ENCODE measurements at regions not wholly inside any gene's neighbourhood (a gene's known extent, or its start where the extent isn't known, plus 50 kb on each side); places are given as distances from the start of the nearest gene placed in this dataset.

DNA sequence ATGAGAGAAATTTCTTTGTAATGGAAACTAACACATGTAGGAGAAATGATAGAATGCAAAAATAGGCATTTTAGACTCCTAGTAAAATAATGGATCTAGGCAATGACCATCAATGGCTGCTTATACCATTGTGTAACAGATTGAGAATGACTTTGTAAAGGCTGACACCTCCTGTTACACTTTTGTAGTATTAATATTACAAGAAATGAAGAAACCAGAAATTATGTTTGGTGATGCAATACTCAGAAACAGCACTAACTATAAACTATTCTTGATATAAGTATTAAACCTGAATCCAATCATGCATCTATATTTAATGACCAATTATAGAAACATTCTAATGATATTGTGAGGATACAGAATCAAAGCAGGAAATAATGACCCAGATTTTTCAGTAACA is 108.5 kb upstream of the CNTN1 start:
- Mint-ChIP-seq H3K27me3 (ENCODE audit: insufficient read depth, low read depth) (no peaks in the 10 kb centered on the region), H3K27ac (no peak overlapping the region), H3K9me3 (peaks cover 14% of the 10 kb centered on the region), H3K4me1 (peaks cover 8% of the 10 kb centered on the region), H3K36me3 (no peaks in the 10 kb centered on the region), H3K4me3 (no peak overlapping the region)
- no peak for DNase-seq (ENCODE audit: low spot score)
- H3K27me3 ChIP-seq = no peaks in the 10 kb centered on the region
- H3K4me1 ChIP-seq = no peaks in the 10 kb centered on the region
- H3K79me2 ChIP-seq (ENCODE audit: low read depth) = no peaks in the 10 kb centered on the region
- no peak overlapping the region for H3K9ac ChIP-seq
- no peaks in the 10 kb centered on the region for H3K9me3 ChIP-seq (ENCODE audit: low read depth)
- no peaks in the 10 kb centered on the region for H3K36me3 ChIP-seq
- no peak overlapping the region for H3K4me2 ChIP-seq
- H3K4me3 ChIP-seq = no peak overlapping the region
- no peaks in the 10 kb centered on the region for H3F3A ChIP-seq (ENCODE audit: low read depth)
- no peak overlapping the region for H3K27ac ChIP-seq
- TF ChIP-seq EZH2 (IDR thresholded peaks at IDR 0.05) = no peak
- no peak for TF ChIP-seq EZH2phosphoT487 (IDR thresholded peaks at IDR 0.05)
- TF ChIP-seq, protein P1, sequence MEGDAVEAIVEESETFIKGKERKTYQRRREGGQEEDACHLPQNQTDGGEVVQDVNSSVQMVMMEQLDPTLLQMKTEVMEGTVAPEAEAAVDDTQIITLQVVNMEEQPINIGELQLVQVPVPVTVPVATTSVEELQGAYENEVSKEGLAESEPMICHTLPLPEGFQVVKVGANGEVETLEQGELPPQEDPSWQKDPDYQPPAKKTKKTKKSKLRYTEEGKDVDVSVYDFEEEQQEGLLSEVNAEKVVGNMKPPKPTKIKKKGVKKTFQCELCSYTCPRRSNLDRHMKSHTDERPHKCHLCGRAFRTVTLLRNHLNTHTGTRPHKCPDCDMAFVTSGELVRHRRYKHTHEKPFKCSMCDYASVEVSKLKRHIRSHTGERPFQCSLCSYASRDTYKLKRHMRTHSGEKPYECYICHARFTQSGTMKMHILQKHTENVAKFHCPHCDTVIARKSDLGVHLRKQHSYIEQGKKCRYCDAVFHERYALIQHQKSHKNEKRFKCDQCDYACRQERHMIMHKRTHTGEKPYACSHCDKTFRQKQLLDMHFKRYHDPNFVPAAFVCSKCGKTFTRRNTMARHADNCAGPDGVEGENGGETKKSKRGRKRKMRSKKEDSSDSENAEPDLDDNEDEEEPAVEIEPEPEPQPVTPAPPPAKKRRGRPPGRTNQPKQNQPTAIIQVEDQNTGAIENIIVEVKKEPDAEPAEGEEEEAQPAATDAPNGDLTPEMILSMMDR (IDR thresholded peaks at IDR 0.05) = no peak
- no peak overlapping the region for H2AFZ ChIP-seq (replicated peaks)
- H4K20me1 ChIP-seq (ENCODE audit: low read depth) = no peaks in the 10 kb centered on the region

DNA sequence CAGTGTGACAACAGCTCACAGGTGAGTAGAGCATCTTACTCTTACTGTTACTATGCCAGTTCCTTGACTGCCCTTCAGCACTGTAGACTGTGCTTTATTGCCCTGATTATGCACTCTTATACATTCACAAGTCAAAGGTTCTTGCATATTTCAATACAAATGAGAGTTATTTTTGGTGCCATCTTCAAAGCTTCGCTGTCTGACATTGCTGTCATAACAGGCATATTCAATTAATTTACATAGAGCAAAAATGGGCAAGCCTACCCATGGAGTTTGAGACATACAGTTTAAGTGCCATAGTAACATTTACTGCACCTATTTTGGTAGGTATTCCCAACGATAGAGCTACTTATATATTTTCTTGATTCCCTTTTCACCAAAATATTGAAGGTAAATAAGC is 107.5 kb upstream of the CNTN1 start:
- Mint-ChIP-seq H3K4me3 (no peak overlapping the region), H3K4me1 (peaks cover 8% of the 10 kb centered on the region), H3K27ac (no peak overlapping the region), H3K9me3 (peaks cover 16% of the 10 kb centered on the region), H3K36me3 (no peaks in the 10 kb centered on the region), H3K27me3 (ENCODE audit: insufficient read depth, low read depth) (no peaks in the 10 kb centered on the region)
- Histone ChIP-seq H3K27me3 (no peaks in the 10 kb centered on the region), H3K79me2 (ENCODE audit: low read depth) (no peaks in the 10 kb centered on the region), H3K27ac (no peak overlapping the region), H4K20me1 (ENCODE audit: low read depth) (no peaks in the 10 kb centered on the region), H3F3A (ENCODE audit: low read depth) (no peaks in the 10 kb centered on the region), H3K4me2 (no peak overlapping the region), H3K4me3 (no peak overlapping the region), H3K4me1 (no peaks in the 10 kb centered on the region), H3K36me3 (no peaks in the 10 kb centered on the region), H3K9ac (no peak overlapping the region), H3K9me3 (ENCODE audit: low read depth) (no peaks in the 10 kb centered on the region), H2AFZ (replicated peaks) (no peak overlapping the region)
- TF ChIP-seq EZH2 (IDR thresholded peaks at IDR 0.05) (no peak), EZH2phosphoT487 (IDR thresholded peaks at IDR 0.05) (no peak)
- TF ChIP-seq, protein P1 (IDR thresholded peaks at IDR 0.05) = no peak
- no peak for DNase-seq (ENCODE audit: low spot score)

DNA sequence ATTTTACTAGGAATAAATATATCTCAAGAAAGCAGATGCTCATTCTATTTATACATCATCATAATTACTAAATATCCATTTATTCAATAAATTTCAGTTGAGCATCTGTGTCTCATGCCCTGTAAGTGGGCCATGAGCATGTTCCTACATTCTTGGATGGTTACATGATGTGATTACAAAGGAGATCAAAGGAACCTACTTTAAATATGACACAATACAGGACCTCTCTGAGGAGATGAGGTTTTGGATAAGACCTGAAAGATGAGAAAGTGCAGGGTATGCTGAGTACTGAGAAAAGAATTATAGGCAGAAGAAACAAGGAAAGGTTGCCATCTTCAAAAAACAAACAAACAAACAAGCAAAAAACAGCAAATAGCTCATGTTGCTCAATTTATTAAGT is 105.4 kb upstream of the CNTN1 start:
- no peaks in the 10 kb centered on the region for H3K27me3 Mint-ChIP-seq (ENCODE audit: insufficient read depth, low read depth)
- H3K9me3 Mint-ChIP-seq = peaks cover 14% of the 10 kb centered on the region
- TF ChIP-seq EZH2phosphoT487 (IDR thresholded peaks at IDR 0.05) = no peak
- TF ChIP-seq, protein P1 (IDR thresholded peaks at IDR 0.05) = no peak
- no peaks in the 10 kb centered on the region for H3K4me1 ChIP-seq
- H3K4me2 ChIP-seq = no peak overlapping the region
- H3K4me3 ChIP-seq = no peak overlapping the region
- no peak overlapping the region for H3K4me3 Mint-ChIP-seq
- H3F3A ChIP-seq (ENCODE audit: low read depth) = no peaks in the 10 kb centered on the region
- no peak overlapping the region for H3K9ac ChIP-seq
- H3K36me3 ChIP-seq = no peaks in the 10 kb centered on the region
- H3K27ac Mint-ChIP-seq = no peak overlapping the region
- H4K20me1 ChIP-seq (ENCODE audit: low read depth) = no peaks in the 10 kb centered on the region
- no peaks in the 10 kb centered on the region for H3K79me2 ChIP-seq (ENCODE audit: low read depth)
- H3K4me1 Mint-ChIP-seq = peaks cover 8% of the 10 kb centered on the region
- no peaks in the 10 kb centered on the region for H3K9me3 ChIP-seq (ENCODE audit: low read depth)
- DNase-seq (ENCODE audit: low spot score) = no peak
- no peaks in the 10 kb centered on the region for H3K27me3 ChIP-seq
- H3K27ac ChIP-seq = no peak overlapping the region
- no peaks in the 10 kb centered on the region for H3K36me3 Mint-ChIP-seq
- no peak overlapping the region for H2AFZ ChIP-seq (replicated peaks)

DNA sequence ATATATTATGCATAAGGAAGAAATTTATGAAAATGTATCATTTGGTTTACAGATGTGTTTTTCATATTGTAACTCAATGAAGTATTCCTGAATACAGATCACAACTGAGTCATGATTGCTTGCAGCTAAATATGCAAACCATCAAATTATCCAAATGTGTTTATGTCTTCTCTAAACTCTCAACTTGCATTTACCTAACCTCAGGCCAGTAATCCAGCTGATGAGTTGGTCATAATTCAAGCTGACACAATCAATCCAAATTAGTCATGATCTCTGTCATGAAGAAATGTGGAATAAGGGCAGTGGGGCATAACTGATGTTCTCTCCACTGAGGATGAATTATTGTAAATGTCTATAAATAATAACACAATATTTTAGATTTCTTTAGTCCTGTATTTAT is 104.8 kb upstream of the CNTN1 start:
- no peak overlapping the region for H3K27ac ChIP-seq
- no peak overlapping the region for H3K4me2 ChIP-seq
- no peak overlapping the region for H3K4me3 ChIP-seq
- H3K79me2 ChIP-seq (ENCODE audit: low read depth) = no peaks in the 10 kb centered on the region
- H3K27me3 Mint-ChIP-seq (ENCODE audit: insufficient read depth, low read depth) = no peaks in the 10 kb centered on the region
- no peak overlapping the region for H3K4me3 Mint-ChIP-seq
- H2AFZ ChIP-seq (replicated peaks) = no peak overlapping the region
- no peaks in the 10 kb centered on the region for H3K36me3 ChIP-seq
- H4K20me1 ChIP-seq (ENCODE audit: low read depth) = no peaks in the 10 kb centered on the region
- DNase-seq (ENCODE audit: low spot score) = no peak
- no peaks in the 10 kb centered on the region for H3F3A ChIP-seq (ENCODE audit: low read depth)
- H3K27ac Mint-ChIP-seq = no peak overlapping the region
- H3K9ac ChIP-seq = no peak overlapping the region
- no peaks in the 10 kb centered on the region for H3K36me3 Mint-ChIP-seq
- TF ChIP-seq, protein P1 (IDR thresholded peaks at IDR 0.05) = no peak
- TF ChIP-seq EZH2phosphoT487 (IDR thresholded peaks at IDR 0.05) (no peak), EZH2 (IDR thresholded peaks at IDR 0.05) (no peak)
- H3K4me1 ChIP-seq = no peaks in the 10 kb centered on the region
- H3K9me3 ChIP-seq (ENCODE audit: low read depth) = no peaks in the 10 kb centered on the region
- H3K4me1 Mint-ChIP-seq = peaks cover 8% of the 10 kb centered on the region
- no peaks in the 10 kb centered on the region for H3K27me3 ChIP-seq
- peaks cover 10% of the 10 kb centered on the region for H3K9me3 Mint-ChIP-seq

Measured in neural progenitor cell (in vitro differentiated cells).